Dendritic cell treated with granulocyte-macrophage colony-stimulating factor and Interleukin-4, amounts not matched to agents 40 ng/mL and 50 ng/mL, for 4 days (primary cell): ENCODE measurements at regions not wholly inside any gene's neighbourhood (a gene's known extent, or its start where the extent isn't known, plus 50 kb on each side); places are given as distances from the start of the nearest gene placed in this dataset.

Experiments used
- H3K27ac Mint-ChIP-seq: one replicate; pipeline ENCODE4 v1.8.0; 2022; ENCODE audit warnings: mild to moderate bottlenecking, mixed read lengths
- H3K27me3 Mint-ChIP-seq: one replicate; pipeline ENCODE4 v1.8.0; 2022; ENCODE audit warnings: mild to moderate bottlenecking, mixed read lengths
- H3K36me3 Mint-ChIP-seq: one replicate; pipeline ENCODE4 v1.8.0; 2022; ENCODE audit warnings: low read depth, mixed read lengths
- H3K4me1 Mint-ChIP-seq: one replicate; pipeline ENCODE4 v1.8.0; 2022; ENCODE audit warnings: low read depth, mixed read lengths
- H3K4me3 Mint-ChIP-seq: one replicate; pipeline ENCODE4 v1.8.0; 2022; ENCODE audit warnings: mild to moderate bottlenecking, moderate library complexity, mixed read lengths
- H3K9me3 Mint-ChIP-seq: one replicate; pipeline ENCODE4 v1.8.0; 2022; ENCODE audit warnings: mixed read lengths
- intact Hi-C: fragments of 100-400 bp; cut with micrococcal nuclease; formaldehyde crosslinking; loops from one replicate; pipeline ENCODE4 v1.15.0; 2022

DNA sequence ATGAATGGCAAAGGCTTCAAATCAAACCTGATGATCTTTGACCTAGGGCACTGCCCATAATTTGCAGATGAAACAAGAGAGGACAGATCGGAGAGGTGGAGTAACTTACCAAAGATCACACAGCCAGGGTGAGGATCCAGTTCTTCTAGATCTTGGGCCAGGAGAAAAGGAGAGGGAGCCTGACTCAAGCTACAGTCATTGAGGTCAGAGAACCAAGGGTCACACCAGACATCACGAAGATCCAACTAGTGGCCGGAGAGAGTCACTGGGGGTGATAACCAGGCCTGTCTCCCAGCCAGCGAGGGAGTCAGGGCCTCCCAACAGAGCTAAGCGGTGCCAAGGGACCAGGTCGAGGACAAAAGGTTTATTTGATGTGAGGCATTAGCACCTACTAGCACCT is 115.0 kb downstream of the RIPK4 start:
- Mint-ChIP-seq H3K27me3 (peaks cover 17% of the 10 kb centered on the region), H3K9me3 (no peaks in the 10 kb centered on the region), H3K36me3 (no peaks in the 10 kb centered on the region), H3K4me1 (peaks cover 31% of the 10 kb centered on the region), H3K27ac (no peak overlapping the region), H3K4me3 (no peak overlapping the region)
- intact Hi-C loops, result no loop called here

DNA sequence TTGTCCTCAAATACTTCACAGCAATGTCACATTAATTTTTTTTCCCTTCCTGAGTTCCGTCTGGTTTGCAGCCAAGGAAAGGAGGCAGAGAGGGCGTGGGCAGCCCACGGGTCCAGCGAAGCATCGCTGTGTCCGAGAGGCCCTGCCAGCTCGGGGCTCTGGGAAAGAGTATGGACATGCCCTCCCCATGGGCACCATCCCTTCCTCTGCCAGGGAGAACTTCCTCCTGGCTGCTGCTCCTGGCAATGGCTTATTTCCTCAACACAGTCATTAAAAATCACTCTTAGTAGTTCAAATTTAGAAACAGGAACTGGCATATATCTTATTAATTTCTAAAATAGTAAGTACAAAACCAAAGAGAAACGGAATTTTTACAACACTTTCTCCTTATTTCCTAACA is 115.4 kb downstream of the RIPK4 start:
- Mint-ChIP-seq H3K27me3 (peaks cover 13% of the 10 kb centered on the region), H3K4me1 (peaks cover 31% of the 10 kb centered on the region), H3K9me3 (no peaks in the 10 kb centered on the region), H3K36me3 (no peaks in the 10 kb centered on the region), H3K4me3 (no peak overlapping the region), H3K27ac (no peak overlapping the region)
- intact Hi-C loops, result no loop called here

- no peak overlapping the region for H3K27ac Mint-ChIP-seq
- no peaks in the 10 kb centered on the region for H3K9me3 Mint-ChIP-seq
- peaks cover 30% of the 10 kb centered on the region for H3K4me1 Mint-ChIP-seq
- H3K27me3 Mint-ChIP-seq, result peaks cover 13% of the 10 kb centered on the region
- no peak overlapping the region for H3K4me3 Mint-ChIP-seq
- intact Hi-C loops, result no loop called here
- no peaks in the 10 kb centered on the region for H3K36me3 Mint-ChIP-seq
Measured at GRCh38 chr21:41650526-41651145, 116.2 kb downstream of the RIPK4 start.

DNA sequence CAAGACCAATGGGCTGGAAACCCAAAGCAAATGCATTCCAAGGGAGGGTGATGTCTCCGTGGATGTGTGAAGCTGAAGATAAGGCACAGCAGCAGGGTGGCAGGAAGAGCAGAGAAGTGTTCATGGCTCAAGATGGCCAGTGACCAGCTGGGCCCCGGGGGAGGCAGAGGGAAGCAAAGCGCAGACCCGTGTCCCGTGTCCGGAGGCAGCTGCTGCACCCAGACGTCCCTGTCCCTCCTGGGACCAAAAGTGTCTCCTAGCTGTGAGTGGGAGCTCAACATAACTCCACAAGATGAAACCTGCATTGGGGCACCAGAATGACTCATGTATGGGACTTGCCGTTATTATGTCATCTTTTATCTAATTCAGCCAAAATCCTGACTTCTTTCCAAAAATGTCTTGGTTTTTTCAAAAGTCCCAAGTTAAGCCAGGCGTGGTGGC is 118.2 kb downstream of the RIPK4 start:
- H3K27ac Mint-ChIP-seq, result no peak overlapping the region
- peaks cover 15% of the 10 kb centered on the region for H3K27me3 Mint-ChIP-seq
- peaks cover 24% of the 10 kb centered on the region for H3K4me1 Mint-ChIP-seq
- intact Hi-C loops, result no loop called here
- no peaks in the 10 kb centered on the region for H3K9me3 Mint-ChIP-seq
- H3K4me3 Mint-ChIP-seq, result no peak overlapping the region
- H3K36me3 Mint-ChIP-seq, result no peaks in the 10 kb centered on the region

DNA sequence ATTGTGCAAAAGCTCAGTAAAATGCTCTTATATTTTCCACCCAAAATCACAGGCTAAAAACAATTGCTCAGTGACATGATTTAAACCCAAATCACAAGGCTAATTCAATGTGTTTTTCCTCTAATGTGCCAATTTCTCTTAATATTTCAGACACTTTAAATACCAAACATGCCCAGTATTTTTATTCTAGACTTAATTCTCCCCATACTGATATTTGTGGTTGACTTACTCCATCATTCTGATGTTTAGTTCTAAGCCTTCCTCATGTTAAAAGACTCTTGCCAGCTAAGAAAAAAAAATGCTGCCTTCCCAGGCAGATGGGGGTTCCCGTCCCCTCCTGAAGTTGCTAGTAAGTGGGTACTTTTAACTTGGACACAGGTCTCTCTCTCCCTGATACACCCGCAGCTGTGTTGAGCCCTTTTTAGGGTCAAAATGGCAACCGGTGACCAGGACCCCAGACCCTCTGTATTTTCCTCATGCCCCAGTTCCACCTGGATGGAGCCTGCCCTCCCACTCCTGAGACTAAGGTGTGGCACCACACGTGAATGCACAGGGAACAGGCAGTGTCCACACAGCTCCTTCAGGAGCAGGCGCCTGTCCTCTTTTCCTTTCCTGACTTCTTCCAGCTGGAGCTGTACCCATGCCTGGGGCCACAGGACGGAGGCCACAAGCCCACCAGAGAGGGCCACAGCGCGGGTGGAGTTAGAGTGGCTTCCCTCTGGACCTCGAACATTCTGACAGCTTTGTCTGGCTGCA is 118.9 kb downstream of the RIPK4 start:
- H3K4me1 Mint-ChIP-seq, result peaks cover 24% of the 10 kb centered on the region
- H3K9me3 Mint-ChIP-seq, result no peaks in the 10 kb centered on the region
- peaks cover 20% of the 10 kb centered on the region for H3K27me3 Mint-ChIP-seq
- no peak overlapping the region for H3K4me3 Mint-ChIP-seq
- no peaks in the 10 kb centered on the region for H3K36me3 Mint-ChIP-seq
- H3K27ac Mint-ChIP-seq, result no peak overlapping the region
- intact Hi-C loops, result no loop called here

GRCh38 chr21:41643246-41643966 is 123.4 kb downstream of the RIPK4 start:
- intact Hi-C loops, result no loop called here
- no peaks in the 10 kb centered on the region for H3K9me3 Mint-ChIP-seq
- no peak overlapping the region for H3K4me3 Mint-ChIP-seq
- H3K36me3 Mint-ChIP-seq, result no peaks in the 10 kb centered on the region
- H3K27ac Mint-ChIP-seq, result no peak overlapping the region
- H3K27me3 Mint-ChIP-seq, result peaks cover 40% of the 10 kb centered on the region
- H3K4me1 Mint-ChIP-seq, result peaks cover 7% of the 10 kb centered on the region

- H3K4me3 Mint-ChIP-seq, result no peak overlapping the region
- H3K27me3 Mint-ChIP-seq, result peaks cover 41% of the 10 kb centered on the region
- H3K27ac Mint-ChIP-seq, result no peak overlapping the region
- no peaks in the 10 kb centered on the region for H3K9me3 Mint-ChIP-seq
- intact Hi-C loops, result no loop called here
- no peaks in the 10 kb centered on the region for H3K36me3 Mint-ChIP-seq
- peaks cover 14% of the 10 kb centered on the region for H3K4me1 Mint-ChIP-seq
Measured at GRCh38 chr21:41641821-41642701, 124.8 kb downstream of the RIPK4 start.

- Mint-ChIP-seq H3K27ac (no peak overlapping the region), H3K9me3 (no peaks in the 10 kb centered on the region), H3K4me1 (peaks cover 14% of the 10 kb centered on the region), H3K27me3 (peaks cover 42% of the 10 kb centered on the region), H3K4me3 (no peak overlapping the region), H3K36me3 (no peaks in the 10 kb centered on the region)
- intact Hi-C loops, result no loop called here
Measured at GRCh38 chr21:41641510-41641815, 125.4 kb downstream of the RIPK4 start.

DNA sequence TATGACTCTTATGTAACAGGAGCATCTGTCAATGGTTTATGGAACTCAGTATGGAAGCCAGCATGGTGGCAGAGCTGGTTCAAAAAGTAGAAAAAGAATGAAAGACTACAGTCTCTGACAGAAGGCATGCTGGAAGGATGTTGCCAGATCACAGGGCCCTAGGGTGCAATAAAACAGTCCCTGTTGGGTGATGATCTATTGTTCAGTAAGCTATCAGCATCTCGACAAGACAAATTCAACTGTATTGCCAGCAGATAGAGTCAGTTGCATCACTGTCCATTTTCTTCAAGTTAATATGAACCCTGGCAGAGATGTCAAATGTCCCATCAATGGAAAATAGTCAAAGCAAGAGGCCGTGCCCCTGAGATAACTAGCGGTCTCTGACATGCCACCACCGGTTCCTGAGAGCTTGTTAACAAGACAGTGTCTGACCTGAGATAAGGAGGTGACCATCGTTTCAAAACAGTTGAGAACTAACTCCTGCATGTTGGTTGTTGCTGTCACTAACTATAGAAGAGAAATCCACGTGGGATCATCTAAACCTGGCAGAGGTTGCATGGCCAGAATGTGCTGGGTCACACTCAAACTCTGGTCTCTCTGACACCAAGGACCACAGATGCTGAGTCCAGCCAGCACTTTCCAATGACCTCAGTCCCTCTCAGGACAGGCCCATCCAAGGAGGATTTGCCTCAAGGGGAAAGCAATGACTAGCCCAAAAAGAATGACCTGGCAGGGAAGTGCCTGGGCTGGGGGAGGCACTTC is 125.9 kb downstream of the RIPK4 start:
- Mint-ChIP-seq H3K4me3 (no peak overlapping the region), H3K4me1 (peaks cover 14% of the 10 kb centered on the region), H3K27me3 (peaks cover 43% of the 10 kb centered on the region), H3K36me3 (no peaks in the 10 kb centered on the region), H3K9me3 (no peaks in the 10 kb centered on the region), H3K27ac (no peak overlapping the region)
- intact Hi-C loops, result no loop called here

DNA sequence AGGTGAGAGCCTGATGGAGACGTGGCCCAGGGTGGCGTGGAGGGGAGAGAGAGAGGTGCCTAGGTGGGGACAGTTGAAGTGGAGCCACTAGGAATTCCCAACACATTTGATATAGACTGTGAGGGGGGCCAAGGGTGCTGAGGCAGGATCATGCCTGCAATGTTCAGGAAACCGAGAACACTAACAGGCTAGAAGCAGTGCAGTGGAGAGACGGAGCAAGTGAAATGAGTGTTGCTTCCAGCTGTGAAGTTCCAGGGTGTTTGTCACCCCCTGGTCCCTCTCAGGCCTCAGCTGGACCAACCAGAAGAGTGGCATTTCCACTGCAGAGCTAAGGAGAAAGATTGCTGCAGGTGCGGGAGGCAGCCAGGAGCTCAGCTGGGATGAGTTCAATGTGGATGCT is 127.1 kb downstream of the RIPK4 start:
- Mint-ChIP-seq H3K4me3 (no peak overlapping the region), H3K36me3 (no peaks in the 10 kb centered on the region), H3K9me3 (no peaks in the 10 kb centered on the region), H3K4me1 (peaks cover 14% of the 10 kb centered on the region), H3K27me3 (peaks cover 48% of the 10 kb centered on the region), H3K27ac (no peak overlapping the region)
- intact Hi-C loops, result no loop called here

DNA sequence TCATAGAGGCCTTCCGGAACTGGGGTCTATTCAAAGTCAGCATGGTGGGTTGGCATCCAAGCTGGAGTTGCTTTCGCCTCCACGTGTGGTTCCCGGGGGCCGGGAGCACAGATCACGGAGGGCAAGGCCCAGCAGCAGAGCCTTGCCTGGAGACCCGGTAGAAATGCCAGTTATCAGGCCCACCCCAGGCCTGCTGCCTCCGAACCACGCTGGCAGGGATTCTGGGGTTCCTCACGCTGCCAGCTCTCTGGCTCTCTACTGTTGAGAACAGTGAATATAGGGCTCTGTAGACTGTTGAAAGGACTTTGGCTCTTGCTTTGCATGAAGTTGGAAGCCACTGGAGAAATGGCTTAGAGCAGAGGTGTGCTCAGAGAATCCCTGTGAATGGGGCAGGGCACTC is 127.5 kb downstream of the RIPK4 start:
- H3K4me3 Mint-ChIP-seq, result no peak overlapping the region
- no peak overlapping the region for H3K27ac Mint-ChIP-seq
- peaks cover 14% of the 10 kb centered on the region for H3K4me1 Mint-ChIP-seq
- H3K9me3 Mint-ChIP-seq, result no peaks in the 10 kb centered on the region
- peaks cover 48% of the 10 kb centered on the region for H3K27me3 Mint-ChIP-seq
- no peaks in the 10 kb centered on the region for H3K36me3 Mint-ChIP-seq
- intact Hi-C loops, result no loop called here

- peaks cover 14% of the 10 kb centered on the region for H3K4me1 Mint-ChIP-seq
- intact Hi-C loops, result no loop called here
- peaks cover 45% of the 10 kb centered on the region for H3K27me3 Mint-ChIP-seq
- H3K9me3 Mint-ChIP-seq, result no peaks in the 10 kb centered on the region
- no peak overlapping the region for H3K27ac Mint-ChIP-seq
- H3K4me3 Mint-ChIP-seq, result no peak overlapping the region
- no peaks in the 10 kb centered on the region for H3K36me3 Mint-ChIP-seq
Measured at GRCh38 chr21:41638201-41638790, 128.6 kb downstream of the RIPK4 start.
